Stimulated activated CD4-positive, alpha-beta T cell treated with anti-CD3 and anti-CD28 coated beads, Interleukin-1b, Interleukin-23, amount 100 ng/mL, for 4 hours (primary cell): ENCODE measurements at regions not wholly inside any gene's neighbourhood (a gene's known extent, or its start where the extent isn't known, plus 50 kb on each side); places are given as distances from the start of the nearest gene placed in this dataset.
"Not testable (repeated sequence)": the region's sequence is repeated elsewhere in the genome, so short reads cannot be mapped to it uniquely, and the experiment has no call there.

ENCODE experiments used
- DNase-seq, 2 donors: peaks; one replicate each; pipeline ENCODE4 v3.0.0-alpha.2; 2020; ENCODE audit warnings: low read depth in 2 of 2

GRCh38 chr3:18124501-18124900, 300.6 kb downstream of the SATB1 start:
- DNase-seq, result no peak

GRCh38 chr3:18122264-18122663, 302.9 kb downstream of the SATB1 start:
- no peak for DNase-seq

GRCh38 chr3:18121020-18121419, 304.1 kb downstream of the SATB1 start:
- no peak for DNase-seq

- no peak for DNase-seq
These were observed 305.3 kb downstream of the SATB1 start for GRCh38 chr3:18119866-18120265.

GRCh38 chr3:18114894-18115293, 310.2 kb downstream of the SATB1 start:
- DNase-seq, result no peak

- no peak for DNase-seq
These were observed 311.7 kb downstream of the SATB1 start for GRCh38 chr3:18113417-18113816.

GRCh38 chr3:18112674-18113375, 312.3 kb downstream of the SATB1 start:
- DNase-seq, result no peak

GRCh38 chr3:18111796-18112232, 313.3 kb downstream of the SATB1 start:
- no peak for DNase-seq

- no peak for DNase-seq
These were observed 321.5 kb downstream of the SATB1 start for GRCh38 chr3:18103591-18103990.

GRCh38 chr3:18100121-18100520, 325.0 kb downstream of the SATB1 start:
- DNase-seq, result no peak

- DNase-seq, result no peak
These were observed 325.5 kb downstream of the SATB1 start for GRCh38 chr3:18099611-18100010.

GRCh38 chr3:18098960-18099587, 326.1 kb downstream of the SATB1 start:
- peak in 1 of 2 donors; percentile 3 for DNase-seq

GRCh38 chr3:18097989-18098388, 327.1 kb downstream of the SATB1 start:
- no peak for DNase-seq

- no peak for DNase-seq
These were observed 327.7 kb downstream of the SATB1 start for GRCh38 chr3:18097473-18097872.

GRCh38 chr3:18092726-18093125, 332.4 kb downstream of the SATB1 start:
- DNase-seq, result no peak

GRCh38 chr3:18090377-18090776, 334.8 kb downstream of the SATB1 start:
- no peak for DNase-seq

- no peak for DNase-seq
These were observed 337.2 kb downstream of the SATB1 start for GRCh38 chr3:18087988-18088387.

GRCh38 chr3:18086760-18087159, 338.4 kb downstream of the SATB1 start:
- no peak for DNase-seq

- no peak for DNase-seq
These were observed 339.1 kb downstream of the SATB1 start for GRCh38 chr3:18086078-18086477.

- DNase-seq, result no peak
These were observed 339.7 kb downstream of the SATB1 start for GRCh38 chr3:18085429-18085828.

- DNase-seq, result not testable (repeated sequence)
These were observed 340.8 kb upstream of the TBC1D5 start for GRCh38 chr3:18083273-18083590.

GRCh38 chr3:18082551-18083272, 340.3 kb upstream of the TBC1D5 start:
- no peak for DNase-seq

- DNase-seq, result no peak
These were observed 337.8 kb upstream of the TBC1D5 start for GRCh38 chr3:18080198-18080689.
